Spleen (tissue), 11 donors: ENCODE measurements at regions not wholly inside any gene's neighbourhood (a gene's known extent, or its start where the extent isn't known, plus 50 kb on each side); places are given as distances from the start of the nearest gene placed in this dataset.

Experiments
- DNase-seq: peaks from one replicate; pipeline ENCODE4 v3.0.0-alpha.2; 2020
- H3K27ac ChIP-seq, 8 donors: fragments of 200-600 bp; sonication (generic) in 7 of 8; 1 replicate in 4 of 8; 2 replicates in 4 of 8; pipeline versions ENCODE4 v1.5.0 to v1.8.0; 2016 to 2021; ENCODE audit warnings: inconsistent platforms in 4 of 8, mild to moderate bottlenecking in 4 of 8, moderate library complexity in 1 of 8
- H3K27me3 ChIP-seq, 7 donors: fragments of 200-600 bp; sonication (generic) in 6 of 7; replicated peaks in 1 of 7; 1 replicate in 4 of 7; 2 replicates in 3 of 7; pipeline versions ENCODE4 v1.5.0 to v1.8.0; 2016 to 2021; ENCODE audit warnings: inconsistent platforms in 3 of 7, mild to moderate bottlenecking in 1 of 7
- H3K36me3 ChIP-seq, 6 donors: fragments of 200-600 bp; sonication (generic) in 5 of 6; 1 replicate in 4 of 6; 2 replicates in 2 of 6; pipeline versions ENCODE4 v1.5.0 to v1.8.0; 2016 to 2021; ENCODE audit warnings: inconsistent platforms in 2 of 6
- H3K4me1 ChIP-seq, 6 donors: fragments of 200-600 bp; sonication (generic) in 5 of 6; 1 replicate in 3 of 6; 2 replicates in 3 of 6; pipeline versions ENCODE4 v1.5.0 to v1.8.0; 2016 to 2021; ENCODE audit warnings: inconsistent platforms in 3 of 6
- H3K4me3 ChIP-seq, 8 donors: fragments of 200-600 bp; sonication (generic) in 7 of 8; 1 replicate in 4 of 8; 2 replicates in 4 of 8; pipeline versions ENCODE4 v1.5.0 to v1.8.0; 2016 to 2021; ENCODE audit warnings: inconsistent platforms in 4 of 8, mild to moderate bottlenecking in 4 of 8, moderate library complexity in 2 of 8
- H3K9me3 ChIP-seq, 8 donors: fragments of 200-600 bp; sonication (generic) in 7 of 8; 1 replicate in 4 of 8; 2 replicates in 4 of 8; pipeline versions ENCODE4 v1.5.0 to v1.8.0; 2016 to 2021; ENCODE audit warnings: inconsistent platforms in 4 of 8
- POLR2A ChIP-seq, 3 donors: fragments of 450-650 bp; IDR thresholded peaks; one replicate each; pipeline ENCODE4 v1.5.1; 2017; ENCODE audit warnings: antibody characterized with exemption in 3 of 3, mild to moderate bottlenecking in 1 of 3
- POLR2AphosphoS5 ChIP-seq, 3 donors: sonication (generic); formaldehyde crosslinking; IDR thresholded peaks; one replicate each; pipeline ENCODE4 v1.5.1; 2017; ENCODE audit warnings: antibody characterized with exemption in 3 of 3
- WGBS, 5 donors: extraction: QIAGEN DNeasy Blood & Tissue Kit in 3 of 5; methylation state at CpG; one replicate each; pipeline versions ENCODE4 v1.1.5 to v1.1.7; 2013 to 2018; 5-methylcytosine and 5-hydroxymethylcytosine counted together
- intact Hi-C: fragments of 100-400 bp; cut with DNase I; formaldehyde crosslinking; loops from one replicate; pipeline ENCODE4 v1.15.0; 2023; ENCODE audit warnings: low total_unique reads
- TF ChIP-seq, protein P1 (sequence below), 11 experiments: fragments of 200-600 bp in 7 of 11; fragments of 450-650 bp in 4 of 11; sonication (generic) in 4 of 11; IDR thresholded peaks in 8 of 11; conservative IDR thresholded peaks in 3 of 11; 1 replicate in 7 of 11; 2 replicates in 4 of 11; pipeline versions ENCODE4 v1.4.0 to v1.8.0; 2016 to 2021; ENCODE audit warnings: antibody characterized with exemption in 11 of 11, inconsistent platforms in 4 of 11, mild to moderate bottlenecking in 1 of 11
- donor health status: healthy with polysubstance abuse.
- donor health status: DM: no; HTN: no; CAD: no; lungs with moderate emphysema.
- donor health status: DM: no; HTN: no; CAD: no.
- donor health status: Bipolar disorder and iron deficiency.
- donor health status: healthy.
- donor health status: DM: no; HTN: no; CAD: no.
- donor health status: DM: yes; HTN: yes; CAD: no.

DNA sequence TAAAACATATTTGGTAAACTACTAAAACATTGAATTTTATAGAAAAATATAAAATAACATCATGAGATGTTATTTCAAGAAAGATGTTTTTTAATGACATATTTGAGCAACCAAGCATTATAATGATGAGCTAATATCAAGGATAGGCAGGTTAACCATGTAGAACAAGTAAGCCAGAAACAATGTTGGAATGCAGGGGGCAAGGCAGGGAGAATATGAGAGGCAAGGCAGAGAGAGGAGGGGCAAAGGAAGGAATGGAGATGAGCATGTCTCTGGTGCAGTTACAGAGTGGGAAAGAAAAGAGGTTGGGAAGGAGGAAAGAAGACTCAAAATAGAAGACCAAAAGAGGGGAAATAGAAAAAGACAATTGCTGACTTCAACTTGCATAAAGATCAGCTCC lies 390.4 kb downstream of the MCTP2 start:
- H3K36me3 ChIP-seq, result no peaks in the 10 kb centered on the region
- no peak for DNase-seq
- no peaks in the 10 kb centered on the region for H3K4me1 ChIP-seq
- H3K27ac ChIP-seq, result no peak overlapping the region
- H3K27me3 ChIP-seq, result peaks cover 0 to 4% (median 0%) of the 10 kb centered on the region in 7 donors
- H3K9me3 ChIP-seq, result no peaks in the 10 kb centered on the region
- TF ChIP-seq, protein P1, sequence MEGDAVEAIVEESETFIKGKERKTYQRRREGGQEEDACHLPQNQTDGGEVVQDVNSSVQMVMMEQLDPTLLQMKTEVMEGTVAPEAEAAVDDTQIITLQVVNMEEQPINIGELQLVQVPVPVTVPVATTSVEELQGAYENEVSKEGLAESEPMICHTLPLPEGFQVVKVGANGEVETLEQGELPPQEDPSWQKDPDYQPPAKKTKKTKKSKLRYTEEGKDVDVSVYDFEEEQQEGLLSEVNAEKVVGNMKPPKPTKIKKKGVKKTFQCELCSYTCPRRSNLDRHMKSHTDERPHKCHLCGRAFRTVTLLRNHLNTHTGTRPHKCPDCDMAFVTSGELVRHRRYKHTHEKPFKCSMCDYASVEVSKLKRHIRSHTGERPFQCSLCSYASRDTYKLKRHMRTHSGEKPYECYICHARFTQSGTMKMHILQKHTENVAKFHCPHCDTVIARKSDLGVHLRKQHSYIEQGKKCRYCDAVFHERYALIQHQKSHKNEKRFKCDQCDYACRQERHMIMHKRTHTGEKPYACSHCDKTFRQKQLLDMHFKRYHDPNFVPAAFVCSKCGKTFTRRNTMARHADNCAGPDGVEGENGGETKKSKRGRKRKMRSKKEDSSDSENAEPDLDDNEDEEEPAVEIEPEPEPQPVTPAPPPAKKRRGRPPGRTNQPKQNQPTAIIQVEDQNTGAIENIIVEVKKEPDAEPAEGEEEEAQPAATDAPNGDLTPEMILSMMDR (IDR thresholded peaks at IDR 0.05 in 8 of 11, conservative IDR thresholded peaks at IDR 0.05 in 3 of 11), result no peak
- no peak for TF ChIP-seq POLR2AphosphoS5 (IDR thresholded peaks at IDR 0.05)
- intact Hi-C loops, result no loop called here
- no peak overlapping the region for H3K4me3 ChIP-seq

GRCh38 chr15:94626949-94627348 lies 395.6 kb downstream of the MCTP2 start:
- intact Hi-C loops, result no loop called here
- 86 to 97% (median 95%) methylated on average over 3 of the region's 3 CpGs for WGBS, 5 donors

DNA sequence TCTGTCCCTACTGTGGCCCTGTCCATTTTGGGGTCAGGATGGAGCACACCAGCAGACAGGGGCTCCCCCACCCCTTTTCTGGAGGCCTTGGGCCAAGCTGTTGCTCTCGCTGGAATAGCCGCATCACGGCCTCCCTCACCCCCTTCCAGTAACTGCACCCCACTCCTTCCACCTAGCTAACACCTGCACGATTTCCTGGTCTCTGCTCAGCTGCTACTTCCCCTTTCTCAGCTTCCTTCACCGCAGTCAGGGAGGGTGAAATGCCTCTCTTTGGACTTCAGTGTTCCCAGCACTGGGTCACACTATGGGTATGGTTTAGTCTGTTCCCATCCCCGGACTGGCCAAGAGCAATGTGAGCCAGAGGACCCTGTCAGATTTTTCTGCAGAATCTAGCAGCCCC lies 400.2 kb downstream of the MCTP2 start:
- DNase-seq, result no peak
- no peaks in the 10 kb centered on the region for H3K9me3 ChIP-seq
- 21 to 39% (median 31%) methylated on average over 6 of the region's 6 CpGs for WGBS, 5 donors
- intact Hi-C loops, result no loop called here
- no peak overlapping the region for H3K4me3 ChIP-seq
- H3K27ac ChIP-seq, result no peak overlapping the region
- TF ChIP-seq, protein P1 (IDR thresholded peaks at IDR 0.05 in 8 of 11, conservative IDR thresholded peaks at IDR 0.05 in 3 of 11), result no peak
- TF ChIP-seq POLR2A (IDR thresholded peaks at IDR 0.05) (no peak), POLR2AphosphoS5 (IDR thresholded peaks at IDR 0.05) (no peak)
- H3K27me3 ChIP-seq, result no peaks in the 10 kb centered on the region
- H3K4me1 ChIP-seq, result peaks cover 0 to 9% (median 0%) of the 10 kb centered on the region in 6 donors
- H3K36me3 ChIP-seq, result no peaks in the 10 kb centered on the region

More at GRCh38 chr15:94626949-94627348, 395.6 kb downstream of the MCTP2 start:
- DNase-seq, result no peak
- Histone ChIP-seq H3K36me3 (no peaks in the 10 kb centered on the region), H3K4me1 (peaks cover 0 to 9% (median 0%) of the 10 kb centered on the region in 6 donors), H3K27me3 (no peaks in the 10 kb centered on the region), H3K27ac (no peak overlapping the region), H3K4me3 (no peak overlapping the region), H3K9me3 (no peaks in the 10 kb centered on the region)
- TF ChIP-seq POLR2A (IDR thresholded peaks at IDR 0.05), result no peak

DNA sequence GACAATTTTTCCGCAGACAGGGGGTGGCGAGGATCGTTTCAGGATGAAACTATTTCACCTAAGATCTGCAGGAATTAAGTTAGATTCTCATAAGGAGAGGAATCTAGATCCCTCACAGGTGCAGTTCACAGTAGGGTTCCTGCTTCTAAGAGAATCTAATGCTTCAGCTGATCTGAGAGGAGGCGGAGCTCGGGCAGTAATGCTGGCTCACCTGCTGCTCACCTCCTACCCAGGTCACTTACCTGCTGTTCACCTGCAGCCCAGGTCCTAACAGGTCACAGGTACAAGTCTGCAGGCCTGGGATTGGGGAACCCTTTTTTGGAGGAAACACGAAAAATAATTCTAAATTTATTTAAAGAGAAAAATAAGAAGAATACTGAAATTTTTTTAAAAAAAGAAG lies 406.8 kb downstream of the MCTP2 start:
- TF ChIP-seq, protein P1 (IDR thresholded peaks at IDR 0.05 in 8 of 11, conservative IDR thresholded peaks at IDR 0.05 in 3 of 11), result no peak
- TF ChIP-seq POLR2A (IDR thresholded peaks at IDR 0.05) (no peak), POLR2AphosphoS5 (IDR thresholded peaks at IDR 0.05) (no peak)
- intact Hi-C loops, result no loop called here
- Histone ChIP-seq H3K27me3 (peaks cover 0 to 5% (median 0%) of the 10 kb centered on the region in 7 donors), H3K27ac (no peak overlapping the region), H3K9me3 (no peaks in the 10 kb centered on the region), H3K4me3 (no peak overlapping the region), H3K4me1 (no peaks in the 10 kb centered on the region), H3K36me3 (no peaks in the 10 kb centered on the region)
- no peak for DNase-seq
- WGBS, 5 donors, result 78 to 89% (median 86%) methylated on average over 6 of the region's 6 CpGs

GRCh38 chr15:94639701-94640100 lies 408.3 kb downstream of the MCTP2 start:
- Histone ChIP-seq H3K27me3 (peaks cover 0 to 5% (median 0%) of the 10 kb centered on the region in 7 donors), H3K27ac (no peak overlapping the region), H3K9me3 (no peaks in the 10 kb centered on the region), H3K36me3 (no peaks in the 10 kb centered on the region), H3K4me3 (no peak overlapping the region), H3K4me1 (no peaks in the 10 kb centered on the region)
- intact Hi-C loops, result no loop called here
- TF ChIP-seq POLR2AphosphoS5 (IDR thresholded peaks at IDR 0.05) (no peak), POLR2A (IDR thresholded peaks at IDR 0.05) (no peak)
- TF ChIP-seq, protein P1 (IDR thresholded peaks at IDR 0.05 in 8 of 11, conservative IDR thresholded peaks at IDR 0.05 in 3 of 11), result no peak
- 84 to 92% (median 90%) methylated on average over 4 of the region's 4 CpGs for WGBS, 5 donors
- no peak for DNase-seq
